HFFc6 (cell line): ENCODE measurements at regions not wholly inside any gene's neighbourhood (a gene's known extent, or its start where the extent isn't known, plus 50 kb on each side); places are given as distances from the start of the nearest gene placed in this dataset.

Source experiments
- DNase-seq: peaks from one replicate; pipeline ENCODE4 v3.0.0-alpha.2; 2018
- H3K27ac Mint-ChIP-seq: 2 replicates; pipeline ENCODE4 v1.8.0; 2020; ENCODE audit warnings: mild to moderate bottlenecking, mixed read lengths
- H3K27me3 Mint-ChIP-seq: 2 replicates; pipeline ENCODE4 v1.8.0; 2021; ENCODE audit warnings: mild to moderate bottlenecking, moderate library complexity, mixed read lengths; ENCODE audit not compliant: insufficient read depth
- H3K36me3 Mint-ChIP-seq: 2 replicates; pipeline ENCODE4 v1.8.0; 2021; ENCODE audit warnings: low read depth, mixed read lengths
- H3K4me1 Mint-ChIP-seq: 2 replicates; pipeline ENCODE4 v1.8.0; 2020; ENCODE audit warnings: low read depth, mixed read lengths
- H3K4me3 Mint-ChIP-seq: 2 replicates; pipeline ENCODE4 v1.8.0; 2020; ENCODE audit warnings: mild to moderate bottlenecking, moderate library complexity, mixed read lengths
- H3K9me3 Mint-ChIP-seq: 2 replicates; pipeline ENCODE4 v1.8.0; 2020; ENCODE audit warnings: mild to moderate bottlenecking, mixed read lengths
- TF ChIP-seq, protein P1 (sequence below): fragments of 200-600 bp; sonication (generic); IDR thresholded peaks from 2 replicates; pipeline ENCODE4 v1.5.0; 2021; ENCODE audit warnings: antibody characterized with exemption, mild to moderate bottlenecking

DNA sequence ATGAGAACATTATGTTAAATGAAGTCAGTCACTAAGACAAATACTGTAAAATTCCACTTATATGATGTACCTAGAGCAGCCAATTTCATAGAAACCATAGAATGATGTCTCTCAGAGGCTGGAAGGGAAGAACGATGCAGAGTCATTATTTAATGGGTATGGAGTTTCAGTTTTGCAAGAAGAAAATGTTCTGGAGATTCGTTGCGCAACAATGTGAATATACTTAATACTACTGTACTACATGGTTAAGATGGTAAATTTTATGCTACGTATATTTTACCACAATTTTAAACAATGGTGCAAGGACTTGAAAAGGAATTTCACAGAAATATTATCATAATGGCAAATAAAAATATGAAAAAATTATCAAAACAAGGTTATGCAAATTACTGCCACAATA is 972.6 kb downstream of the KCNMA1 start:
- H3K4me1 Mint-ChIP-seq: no peaks in the 10 kb centered on the region
- H3K27me3 Mint-ChIP-seq: no peaks in the 10 kb centered on the region
- TF ChIP-seq, protein P1, sequence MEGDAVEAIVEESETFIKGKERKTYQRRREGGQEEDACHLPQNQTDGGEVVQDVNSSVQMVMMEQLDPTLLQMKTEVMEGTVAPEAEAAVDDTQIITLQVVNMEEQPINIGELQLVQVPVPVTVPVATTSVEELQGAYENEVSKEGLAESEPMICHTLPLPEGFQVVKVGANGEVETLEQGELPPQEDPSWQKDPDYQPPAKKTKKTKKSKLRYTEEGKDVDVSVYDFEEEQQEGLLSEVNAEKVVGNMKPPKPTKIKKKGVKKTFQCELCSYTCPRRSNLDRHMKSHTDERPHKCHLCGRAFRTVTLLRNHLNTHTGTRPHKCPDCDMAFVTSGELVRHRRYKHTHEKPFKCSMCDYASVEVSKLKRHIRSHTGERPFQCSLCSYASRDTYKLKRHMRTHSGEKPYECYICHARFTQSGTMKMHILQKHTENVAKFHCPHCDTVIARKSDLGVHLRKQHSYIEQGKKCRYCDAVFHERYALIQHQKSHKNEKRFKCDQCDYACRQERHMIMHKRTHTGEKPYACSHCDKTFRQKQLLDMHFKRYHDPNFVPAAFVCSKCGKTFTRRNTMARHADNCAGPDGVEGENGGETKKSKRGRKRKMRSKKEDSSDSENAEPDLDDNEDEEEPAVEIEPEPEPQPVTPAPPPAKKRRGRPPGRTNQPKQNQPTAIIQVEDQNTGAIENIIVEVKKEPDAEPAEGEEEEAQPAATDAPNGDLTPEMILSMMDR: no peak
- H3K36me3 Mint-ChIP-seq: no peaks in the 10 kb centered on the region
- DNase-seq: no peak
- H3K27ac Mint-ChIP-seq: no peak overlapping the region
- no peak overlapping the region for H3K4me3 Mint-ChIP-seq
- H3K9me3 Mint-ChIP-seq: no peaks in the 10 kb centered on the region; the same call in 1 of the 2 replicates

DNA sequence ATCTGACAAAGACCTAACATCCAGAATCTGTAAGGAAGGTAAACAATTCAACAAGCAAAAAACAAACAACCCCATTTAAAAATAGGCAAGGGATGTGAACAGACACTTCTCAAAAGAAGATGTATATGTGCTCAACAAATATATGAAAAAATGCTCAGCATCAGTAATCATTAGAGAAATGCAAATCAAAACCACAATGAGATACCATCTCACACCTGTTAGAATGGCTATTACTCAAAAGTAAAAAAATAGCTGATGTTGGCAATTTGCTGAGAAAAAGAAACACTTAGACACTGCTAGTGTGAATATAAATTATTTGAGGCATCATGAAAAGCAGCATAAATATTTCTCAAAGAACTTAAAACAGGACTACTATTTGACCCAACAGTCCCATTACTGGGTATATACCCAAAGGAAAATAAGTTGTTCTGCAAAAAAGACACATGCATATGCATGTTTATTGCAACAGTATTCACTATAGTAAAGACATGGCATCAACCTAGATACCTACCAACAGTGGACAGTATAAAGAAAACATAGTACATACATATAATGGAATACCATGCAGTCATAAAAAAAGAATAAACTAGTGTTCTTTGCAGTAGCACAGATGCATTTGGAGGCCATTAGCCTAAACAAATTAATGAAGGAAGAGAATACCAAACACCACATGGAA is 980.1 kb downstream of the KCNMA1 start:
- no peaks in the 10 kb centered on the region for H3K4me1 Mint-ChIP-seq
- H3K9me3 Mint-ChIP-seq: no peaks in the 10 kb centered on the region
- no peak for DNase-seq
- TF ChIP-seq, protein P1: no peak
- peaks cover 2% of the 10 kb centered on the region; the same call in 1 of the 2 replicates for H3K27me3 Mint-ChIP-seq
- H3K27ac Mint-ChIP-seq: no peak overlapping the region
- no peaks in the 10 kb centered on the region for H3K36me3 Mint-ChIP-seq
- no peak overlapping the region for H3K4me3 Mint-ChIP-seq

- H3K36me3 Mint-ChIP-seq: no peaks in the 10 kb centered on the region
- H3K4me1 Mint-ChIP-seq: peaks cover 5% of the 10 kb centered on the region; the same call in 1 of the 2 replicates
- peaks cover 6% of the 10 kb centered on the region for H3K27me3 Mint-ChIP-seq
- DNase-seq: no peak
- H3K4me3 Mint-ChIP-seq: no peak overlapping the region
- TF ChIP-seq, protein P1: no peak
- H3K9me3 Mint-ChIP-seq: no peaks in the 10 kb centered on the region
- no peak overlapping the region for H3K27ac Mint-ChIP-seq
Measured at GRCh38 chr10:76651154-76651553, 986.5 kb downstream of the KCNMA1 start.

- peak; percentile 25 for DNase-seq
- Mint-ChIP-seq H3K36me3 (no peaks in the 10 kb centered on the region), H3K4me3 (no peak overlapping the region), H3K27me3 (peaks cover 5% of the 10 kb centered on the region), H3K27ac (no peak overlapping the region), H3K4me1 (peaks cover 5% of the 10 kb centered on the region; the same call in 1 of the 2 replicates), H3K9me3 (no peaks in the 10 kb centered on the region)
- TF ChIP-seq, protein P1: no peak
Measured at GRCh38 chr10:76649723-76650127, 987.9 kb downstream of the KCNMA1 start.

DNA sequence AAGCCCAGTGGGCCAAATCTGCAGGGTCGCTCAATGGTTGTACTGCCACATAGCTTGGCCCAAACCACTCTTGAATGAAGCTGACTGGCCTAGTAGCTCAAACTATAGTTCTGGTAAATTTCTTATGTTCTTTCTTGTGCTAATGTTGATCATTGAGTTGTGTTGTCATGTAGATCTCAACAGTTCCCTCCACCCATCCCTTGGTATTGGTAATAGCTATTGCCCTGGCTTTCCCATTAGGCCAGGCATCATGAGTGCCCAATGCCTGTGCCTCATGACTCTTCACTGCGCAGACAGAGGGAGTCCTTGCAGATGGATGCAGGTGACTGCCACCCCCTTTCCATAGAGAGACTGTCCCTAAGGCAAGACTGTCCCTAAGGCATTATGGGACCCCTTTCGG is 988.4 kb downstream of the KCNMA1 start:
- H3K27me3 Mint-ChIP-seq: peaks cover 5% of the 10 kb centered on the region
- peaks cover 5% of the 10 kb centered on the region; the same call in 1 of the 2 replicates for H3K4me1 Mint-ChIP-seq
- H3K9me3 Mint-ChIP-seq: no peaks in the 10 kb centered on the region
- TF ChIP-seq, protein P1: no peak
- H3K36me3 Mint-ChIP-seq: no peaks in the 10 kb centered on the region
- DNase-seq: no peak
- no peak overlapping the region for H3K4me3 Mint-ChIP-seq
- H3K27ac Mint-ChIP-seq: no peak overlapping the region
